ENCODE measurements at regions not wholly inside any gene's neighbourhood (a gene's known extent, or its start where the extent isn't known, plus 50 kb on each side); places are given as distances from the start of the nearest gene placed in this dataset.

DNA sequence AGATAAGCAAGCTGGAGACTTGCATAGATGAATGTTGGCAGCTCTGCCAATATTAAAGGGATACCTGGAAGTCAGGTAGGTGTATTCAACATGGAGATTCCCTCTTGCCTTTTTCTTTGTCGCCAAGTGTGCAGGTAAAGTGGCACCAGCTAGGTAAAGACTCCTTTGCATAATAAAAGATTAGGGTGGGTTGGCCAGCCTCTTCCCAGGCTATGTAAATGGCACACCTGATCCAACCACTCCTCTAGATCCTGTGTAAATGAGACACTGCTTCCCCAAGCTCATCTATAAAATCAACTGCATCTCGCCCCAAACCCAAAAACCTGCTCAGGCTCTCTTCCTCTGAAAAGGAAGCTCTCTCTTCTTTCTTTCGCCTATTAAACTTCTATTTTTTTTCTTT is 100.8 kb upstream of the DSCAM start:
- no peak overlapping the region for H2BK12ac ChIP-seq (ENCODE audit: low read length)
- H3K4me2 ChIP-seq (ENCODE audit: insufficient read depth, low read length, poor library complexity, severe bottlenecking) = no peak overlapping the region
- no peaks in the 10 kb centered on the region for H3K36me3 ChIP-seq (replicated peaks in 1 of 2; ENCODE audit: control insufficient read depth in 2 of 2, insufficient read depth in 2 of 2, low read length in 2 of 2)
- H3K18ac ChIP-seq (ENCODE audit: low read length) = no peak overlapping the region
- H3K14ac ChIP-seq (ENCODE audit: low read length) = no peak overlapping the region
- H2AK5ac ChIP-seq (ENCODE audit: low read depth, low read length) = no peak overlapping the region
- H3K23ac ChIP-seq (ENCODE audit: low read depth, low read length, poor library complexity) = no peak overlapping the region
- 100% methylated on average over 1 of the region's 3 CpGs; no CpG with 5 or more reads in 1 of the 2 donors for WGBS, 2 donors (ENCODE audit: extremely low coverage in 2 of 2, insufficient read length in 2 of 2, insufficient replicate concordance in 1 of 2)
- no peaks in the 10 kb centered on the region for H3K4me1 ChIP-seq (ENCODE audit: control insufficient read depth in 2 of 2, insufficient read depth in 1 of 2, low read depth in 1 of 2, low read length in 2 of 2)
- no peak overlapping the region for H2BK15ac ChIP-seq (ENCODE audit: low read length)
- DNase-seq (ENCODE audit: low spot score) = no peak
- H3K27ac ChIP-seq (replicated peaks; ENCODE audit: low read length) = no peak overlapping the region
- H2BK5ac ChIP-seq (ENCODE audit: low read length) = no peak overlapping the region
- H2BK120ac ChIP-seq (ENCODE audit: low read depth, low read length) = no peak overlapping the region
- H3K9me3 ChIP-seq (replicated peaks in 1 of 2; ENCODE audit: control insufficient read depth in 2 of 2, insufficient read depth in 1 of 2, low read depth in 1 of 2, low read length in 2 of 2) = no peaks in the 10 kb centered on the region
- no peaks in the 10 kb centered on the region for H3K27me3 ChIP-seq (ENCODE audit: control insufficient read depth in 3 of 3, insufficient read depth in 3 of 3, low read depth in 1 of 3, low read length in 3 of 3)
- H2AFZ ChIP-seq (ENCODE audit: low read length) = no peak overlapping the region
- H4K91ac ChIP-seq (ENCODE audit: low read depth, low read length, poor library complexity) = no peak overlapping the region
- H3K9ac ChIP-seq (ENCODE audit: low read depth, low read length, poor library complexity) = no peak overlapping the region
- H4K8ac ChIP-seq (ENCODE audit: low read depth, low read length) = no peak overlapping the region
- no peaks in the 10 kb centered on the region for H3K79me1 ChIP-seq (ENCODE audit: low read depth, low read length)
- H3K4ac ChIP-seq (ENCODE audit: low read length) = no peak overlapping the region
- no peak overlapping the region for H3K4me3 ChIP-seq (ENCODE audit: low read length in 2 of 2)

DNA sequence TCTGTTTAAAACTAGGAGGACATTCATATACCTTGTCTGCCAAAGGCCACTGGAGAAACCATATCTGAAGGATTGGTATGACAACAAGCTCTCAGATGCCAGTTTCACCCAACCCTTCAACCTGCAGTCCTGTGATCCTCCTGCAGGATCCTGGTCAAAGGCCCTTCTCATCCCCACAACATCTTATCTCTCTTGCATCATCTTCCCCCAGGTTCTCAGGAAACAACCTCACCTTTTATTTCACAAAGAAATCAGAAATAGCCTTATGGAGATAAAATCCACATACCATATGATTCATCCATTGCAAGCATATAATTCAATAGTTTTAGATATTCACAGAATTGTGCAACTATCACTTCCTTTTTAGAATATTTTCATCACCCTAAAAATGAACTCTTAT is 104.0 kb upstream of the DSCAM start:
- H3K9ac ChIP-seq (ENCODE audit: low read depth, low read length, poor library complexity) = no peak overlapping the region
- H3K4ac ChIP-seq (ENCODE audit: low read length) = no peak overlapping the region
- no peak overlapping the region for H2BK12ac ChIP-seq (ENCODE audit: low read length)
- DNase-seq (ENCODE audit: low spot score) = no peak
- no peak overlapping the region for H2BK120ac ChIP-seq (ENCODE audit: low read depth, low read length)
- H4K8ac ChIP-seq (ENCODE audit: low read depth, low read length) = no peak overlapping the region
- no peak overlapping the region for H3K4me3 ChIP-seq (ENCODE audit: low read length in 2 of 2)
- H3K27ac ChIP-seq (replicated peaks; ENCODE audit: low read length) = no peak overlapping the region
- no peaks in the 10 kb centered on the region for H3K27me3 ChIP-seq (ENCODE audit: control insufficient read depth in 3 of 3, insufficient read depth in 3 of 3, low read depth in 1 of 3, low read length in 3 of 3)
- no peak overlapping the region for H2BK15ac ChIP-seq (ENCODE audit: low read length)
- H3K36me3 ChIP-seq (replicated peaks in 1 of 2; ENCODE audit: control insufficient read depth in 2 of 2, insufficient read depth in 2 of 2, low read length in 2 of 2) = no peaks in the 10 kb centered on the region
- no peaks in the 10 kb centered on the region for H3K4me1 ChIP-seq (ENCODE audit: control insufficient read depth in 2 of 2, insufficient read depth in 1 of 2, low read depth in 1 of 2, low read length in 2 of 2)
- no peak overlapping the region for H2BK5ac ChIP-seq (ENCODE audit: low read length)
- no peak overlapping the region for H2AK5ac ChIP-seq (ENCODE audit: low read depth, low read length)
- no peaks in the 10 kb centered on the region for H3K79me1 ChIP-seq (ENCODE audit: low read depth, low read length)
- H3K4me2 ChIP-seq (ENCODE audit: insufficient read depth, low read length, poor library complexity, severe bottlenecking) = no peak overlapping the region
- H3K14ac ChIP-seq (ENCODE audit: low read length) = no peak overlapping the region
- no peak overlapping the region for H3K18ac ChIP-seq (ENCODE audit: low read length)
- no peaks in the 10 kb centered on the region for H3K9me3 ChIP-seq (replicated peaks in 1 of 2; ENCODE audit: control insufficient read depth in 2 of 2, insufficient read depth in 1 of 2, low read depth in 1 of 2, low read length in 2 of 2)
- H2AFZ ChIP-seq (ENCODE audit: low read length) = no peak overlapping the region
- no peak overlapping the region for H4K91ac ChIP-seq (ENCODE audit: low read depth, low read length, poor library complexity)
- no peak overlapping the region for H3K23ac ChIP-seq (ENCODE audit: low read depth, low read length, poor library complexity)

DNA sequence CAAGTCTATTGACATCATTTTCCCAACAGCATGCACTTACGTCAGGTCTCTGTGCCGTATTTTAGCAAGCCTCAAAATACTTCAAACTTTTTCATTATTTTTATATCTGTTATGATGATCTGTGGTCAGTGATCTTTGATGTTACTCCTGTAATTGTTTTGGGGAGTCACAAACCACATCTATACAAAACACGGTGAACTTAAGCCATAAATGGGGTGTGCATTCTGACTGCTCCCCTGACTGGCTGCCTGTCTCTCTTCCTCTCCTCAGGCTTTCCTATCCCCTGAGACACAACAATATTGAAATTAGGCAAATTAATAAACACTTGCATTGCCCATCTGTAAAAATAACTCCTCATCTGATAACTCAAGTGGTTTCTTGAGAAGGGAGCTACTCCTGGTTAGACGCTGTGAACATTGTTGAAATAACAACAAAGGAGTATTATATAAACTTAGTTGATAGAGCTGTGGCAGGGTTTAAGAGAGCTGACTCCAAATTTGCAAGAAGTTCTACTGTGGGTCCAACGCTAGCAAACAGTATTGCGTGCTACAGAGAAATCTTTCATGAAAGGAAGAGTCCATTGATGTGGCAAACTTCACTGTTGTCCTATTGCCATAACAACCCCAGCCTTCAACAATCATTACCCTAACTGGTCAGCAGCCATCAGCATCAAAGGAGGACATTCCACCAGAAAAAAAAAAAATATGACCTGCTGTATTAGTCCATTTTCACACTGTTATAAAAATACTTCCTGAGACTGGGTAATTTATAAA is 105.8 kb upstream of the DSCAM start:
- no peak overlapping the region for H3K4ac ChIP-seq (ENCODE audit: low read length)
- H3K9ac ChIP-seq (ENCODE audit: low read depth, low read length, poor library complexity) = no peak overlapping the region
- H4K91ac ChIP-seq (ENCODE audit: low read depth, low read length, poor library complexity) = no peak overlapping the region
- no peak overlapping the region for H3K18ac ChIP-seq (ENCODE audit: low read length)
- no peak overlapping the region for H2AK5ac ChIP-seq (ENCODE audit: low read depth, low read length)
- no peaks in the 10 kb centered on the region for H3K79me1 ChIP-seq (ENCODE audit: low read depth, low read length)
- H2BK5ac ChIP-seq (ENCODE audit: low read length) = no peak overlapping the region
- H3K23ac ChIP-seq (ENCODE audit: low read depth, low read length, poor library complexity) = no peak overlapping the region
- H3K36me3 ChIP-seq (replicated peaks in 1 of 2; ENCODE audit: control insufficient read depth in 2 of 2, insufficient read depth in 2 of 2, low read length in 2 of 2) = no peaks in the 10 kb centered on the region
- H2BK120ac ChIP-seq (ENCODE audit: low read depth, low read length) = no peak overlapping the region
- WGBS, 2 donors (ENCODE audit: extremely low coverage in 2 of 2, insufficient read length in 2 of 2, insufficient replicate concordance in 1 of 2) = no CpG with 5 or more reads among the region's 6 CpGs
- no peak overlapping the region for H3K4me3 ChIP-seq (ENCODE audit: low read length in 2 of 2)
- H3K4me1 ChIP-seq (ENCODE audit: control insufficient read depth in 2 of 2, insufficient read depth in 1 of 2, low read depth in 1 of 2, low read length in 2 of 2) = no peaks in the 10 kb centered on the region
- no peak overlapping the region for H2BK12ac ChIP-seq (ENCODE audit: low read length)
- no peaks in the 10 kb centered on the region for H3K9me3 ChIP-seq (replicated peaks in 1 of 2; ENCODE audit: control insufficient read depth in 2 of 2, insufficient read depth in 1 of 2, low read depth in 1 of 2, low read length in 2 of 2)
- no peak overlapping the region for H3K4me2 ChIP-seq (ENCODE audit: insufficient read depth, low read length, poor library complexity, severe bottlenecking)
- H3K14ac ChIP-seq (ENCODE audit: low read length) = no peak overlapping the region
- no peak overlapping the region for H2AFZ ChIP-seq (ENCODE audit: low read length)
- no peak overlapping the region for H4K8ac ChIP-seq (ENCODE audit: low read depth, low read length)
- DNase-seq (ENCODE audit: low spot score) = no peak
- no peaks in the 10 kb centered on the region for H3K27me3 ChIP-seq (ENCODE audit: control insufficient read depth in 3 of 3, insufficient read depth in 3 of 3, low read depth in 1 of 3, low read length in 3 of 3)
- H3K27ac ChIP-seq (replicated peaks; ENCODE audit: low read length) = no peak overlapping the region
- H2BK15ac ChIP-seq (ENCODE audit: low read length) = no peak overlapping the region

DNA sequence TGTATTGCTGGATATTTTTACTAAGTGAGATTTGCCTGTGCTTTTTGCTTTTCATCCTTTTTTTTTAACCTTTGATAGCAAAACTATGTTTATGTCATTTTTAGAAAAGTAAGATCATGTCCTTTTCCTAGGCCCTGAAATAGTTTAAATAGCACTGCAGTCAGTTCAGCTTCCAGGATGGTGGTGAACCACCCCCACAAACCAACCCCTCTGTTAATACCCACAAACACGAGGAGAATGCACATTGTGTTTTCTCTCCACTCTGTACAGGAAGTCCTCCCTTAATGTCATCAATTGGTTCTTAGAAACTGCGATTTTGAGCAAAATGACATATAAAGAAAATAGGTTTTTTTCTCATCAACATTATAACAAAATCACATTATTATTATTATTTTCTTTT is 117.7 kb upstream of the DSCAM start:
- no peak overlapping the region for H2BK120ac ChIP-seq (ENCODE audit: low read depth, low read length)
- no peak overlapping the region for H3K9ac ChIP-seq (ENCODE audit: low read depth, low read length, poor library complexity)
- H3K14ac ChIP-seq (ENCODE audit: low read length) = no peak overlapping the region
- H2BK15ac ChIP-seq (ENCODE audit: low read length) = no peak overlapping the region
- H3K9me3 ChIP-seq (replicated peaks in 1 of 2; ENCODE audit: control insufficient read depth in 2 of 2, insufficient read depth in 1 of 2, low read depth in 1 of 2, low read length in 2 of 2) = no peaks in the 10 kb centered on the region
- no peak overlapping the region for H3K23ac ChIP-seq (ENCODE audit: low read depth, low read length, poor library complexity)
- no peak overlapping the region for H3K18ac ChIP-seq (ENCODE audit: low read length)
- H3K4me2 ChIP-seq (ENCODE audit: insufficient read depth, low read length, poor library complexity, severe bottlenecking) = no peak overlapping the region
- peaks cover 0 to 3% of the 10 kb centered on the region in 2 donors for H3K4me1 ChIP-seq (ENCODE audit: control insufficient read depth in 2 of 2, insufficient read depth in 1 of 2, low read depth in 1 of 2, low read length in 2 of 2)
- no peak overlapping the region for H2AK5ac ChIP-seq (ENCODE audit: low read depth, low read length)
- no peak overlapping the region for H2BK5ac ChIP-seq (ENCODE audit: low read length)
- H3K27me3 ChIP-seq (ENCODE audit: control insufficient read depth in 3 of 3, insufficient read depth in 3 of 3, low read depth in 1 of 3, low read length in 3 of 3) = no peaks in the 10 kb centered on the region
- no peak overlapping the region for H3K4me3 ChIP-seq (ENCODE audit: low read length in 2 of 2)
- H4K8ac ChIP-seq (ENCODE audit: low read depth, low read length) = no peak overlapping the region
- WGBS, 2 donors (ENCODE audit: extremely low coverage in 2 of 2, insufficient read length in 2 of 2, insufficient replicate concordance in 1 of 2) = no CpG with 5 or more reads among the region's 2 CpGs
- H2BK12ac ChIP-seq (ENCODE audit: low read length) = no peak overlapping the region
- DNase-seq (ENCODE audit: low spot score) = no peak
- H3K79me1 ChIP-seq (ENCODE audit: low read depth, low read length) = no peaks in the 10 kb centered on the region
- no peaks in the 10 kb centered on the region for H3K36me3 ChIP-seq (replicated peaks in 1 of 2; ENCODE audit: control insufficient read depth in 2 of 2, insufficient read depth in 2 of 2, low read length in 2 of 2)
- no peak overlapping the region for H3K4ac ChIP-seq (ENCODE audit: low read length)
- no peak overlapping the region for H4K91ac ChIP-seq (ENCODE audit: low read depth, low read length, poor library complexity)
- H2AFZ ChIP-seq (ENCODE audit: low read length) = no peak overlapping the region
- H3K27ac ChIP-seq (replicated peaks; ENCODE audit: low read length) = no peak overlapping the region
